Lung microvascular endothelial cell (primary cell): ENCODE measurements at regions not wholly inside any gene's neighbourhood (a gene's known extent, or its start where the extent isn't known, plus 50 kb on each side); places are given as distances from the start of the nearest gene placed in this dataset.

Source experiments
- DNase-seq, 2 donors: peaks; one replicate each; pipeline versions ENCODE4 v3.0.0 to v3.0.0-alpha.2; 2010; ENCODE audit warnings: low read depth in 2 of 2

DNA sequence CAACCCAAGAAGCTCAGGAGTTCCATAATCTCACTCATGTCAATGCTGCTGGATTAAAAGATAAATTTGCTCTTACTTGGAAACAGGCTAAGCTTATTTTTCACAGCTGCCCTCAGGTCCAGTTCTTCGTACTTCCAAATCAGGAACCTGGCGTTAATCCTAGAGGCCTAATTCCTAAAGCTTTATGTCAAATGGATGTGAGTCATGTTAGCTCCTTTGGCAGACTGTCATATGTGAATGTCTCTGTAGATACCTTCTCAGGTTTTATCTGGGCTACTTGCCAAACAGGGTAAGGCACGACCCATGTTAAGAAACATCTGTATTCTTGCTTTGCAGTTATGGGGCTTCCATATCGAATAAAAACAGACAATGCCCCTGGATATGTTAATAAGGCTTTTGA is 504.6 kb downstream of the ALG10 start:
- no peak for DNase-seq

DNA sequence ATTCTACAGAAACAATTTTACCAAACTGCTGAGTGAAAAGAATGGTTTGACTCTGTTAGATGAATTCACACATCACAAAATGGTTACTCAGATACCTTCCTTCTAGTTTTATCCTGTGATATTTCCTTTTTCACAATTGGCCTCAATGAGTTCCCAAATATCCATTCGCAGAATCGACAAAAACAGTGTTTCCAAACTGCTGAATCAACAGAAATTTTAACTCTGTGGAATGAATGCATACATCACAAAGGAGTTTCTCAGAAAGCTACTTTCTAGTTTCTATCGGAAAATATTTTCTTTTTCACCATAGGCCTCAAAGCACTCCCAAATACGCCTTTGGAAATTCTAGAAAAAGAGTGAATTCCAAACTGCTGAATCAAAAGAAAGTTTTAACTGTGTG is 525.0 kb downstream of the ALG10 start:
- DNase-seq, result no peak

DNA sequence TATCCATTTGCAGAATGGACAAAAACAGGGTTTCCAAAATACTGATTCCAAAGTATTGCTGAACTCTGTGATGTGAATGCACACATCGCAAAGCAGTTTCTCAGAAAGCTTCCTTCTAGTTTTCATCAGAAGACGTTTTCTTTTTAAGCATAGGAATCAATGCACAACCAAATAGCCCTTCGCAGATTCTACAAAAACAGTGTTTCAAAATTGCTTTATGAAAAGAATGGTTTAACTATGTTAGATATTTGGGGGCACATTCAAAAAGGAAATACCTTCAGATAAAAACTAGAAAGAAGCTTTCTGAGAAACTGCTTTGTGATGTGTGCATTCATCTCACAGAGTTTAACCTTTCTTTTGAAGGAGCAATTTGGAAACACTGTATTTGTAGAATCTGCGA is 569.7 kb downstream of the ALG10 start:
- DNase-seq, result no peak

DNA sequence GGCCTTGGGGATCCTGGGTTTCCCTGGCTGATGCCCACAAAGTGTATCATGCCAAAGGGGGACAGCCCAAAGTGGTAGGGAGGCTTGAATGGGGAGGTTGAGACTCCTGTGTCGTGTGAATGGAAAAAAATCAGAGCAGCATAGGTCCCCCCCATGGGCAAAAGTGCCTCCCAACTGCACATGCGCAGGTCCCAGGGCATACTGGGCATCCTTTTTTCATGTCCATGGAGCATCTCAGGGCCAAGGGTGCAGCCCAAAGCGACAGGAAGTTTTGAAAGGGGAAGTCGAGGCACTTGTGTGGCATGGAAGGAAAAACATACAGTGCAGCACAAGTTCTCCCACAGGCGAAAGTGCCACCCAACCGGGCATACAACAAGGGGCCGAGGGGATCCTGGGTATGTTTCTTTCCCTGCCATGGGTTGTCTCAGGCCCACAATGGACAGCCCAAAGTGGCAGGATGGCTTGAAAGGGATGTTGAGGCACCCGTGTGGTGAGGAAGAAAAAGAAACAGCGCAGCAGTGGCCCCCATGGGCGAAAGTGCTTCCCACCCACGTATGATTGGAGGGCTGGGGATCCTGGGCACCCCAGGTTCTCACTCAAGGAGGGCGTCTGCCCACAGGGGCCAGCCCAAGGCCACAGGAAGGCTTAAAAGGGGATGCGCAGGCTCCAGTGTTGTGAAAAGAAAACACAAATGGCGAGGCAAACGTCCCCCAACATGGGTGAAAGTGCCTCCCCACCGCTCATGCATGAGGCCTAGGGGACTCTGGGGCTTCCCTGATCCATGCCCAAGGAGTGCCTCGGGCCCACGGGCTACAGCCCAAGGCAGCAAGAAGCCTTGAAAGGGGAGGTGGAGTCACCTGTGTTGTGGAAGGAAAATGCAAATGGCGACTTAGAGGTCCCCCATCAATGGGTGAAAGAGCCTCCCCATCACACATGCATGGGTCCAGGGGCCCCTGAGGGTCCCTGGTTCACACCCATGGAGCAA is 573.7 kb downstream of the ALG10 start:
- no peak for DNase-seq

DNA sequence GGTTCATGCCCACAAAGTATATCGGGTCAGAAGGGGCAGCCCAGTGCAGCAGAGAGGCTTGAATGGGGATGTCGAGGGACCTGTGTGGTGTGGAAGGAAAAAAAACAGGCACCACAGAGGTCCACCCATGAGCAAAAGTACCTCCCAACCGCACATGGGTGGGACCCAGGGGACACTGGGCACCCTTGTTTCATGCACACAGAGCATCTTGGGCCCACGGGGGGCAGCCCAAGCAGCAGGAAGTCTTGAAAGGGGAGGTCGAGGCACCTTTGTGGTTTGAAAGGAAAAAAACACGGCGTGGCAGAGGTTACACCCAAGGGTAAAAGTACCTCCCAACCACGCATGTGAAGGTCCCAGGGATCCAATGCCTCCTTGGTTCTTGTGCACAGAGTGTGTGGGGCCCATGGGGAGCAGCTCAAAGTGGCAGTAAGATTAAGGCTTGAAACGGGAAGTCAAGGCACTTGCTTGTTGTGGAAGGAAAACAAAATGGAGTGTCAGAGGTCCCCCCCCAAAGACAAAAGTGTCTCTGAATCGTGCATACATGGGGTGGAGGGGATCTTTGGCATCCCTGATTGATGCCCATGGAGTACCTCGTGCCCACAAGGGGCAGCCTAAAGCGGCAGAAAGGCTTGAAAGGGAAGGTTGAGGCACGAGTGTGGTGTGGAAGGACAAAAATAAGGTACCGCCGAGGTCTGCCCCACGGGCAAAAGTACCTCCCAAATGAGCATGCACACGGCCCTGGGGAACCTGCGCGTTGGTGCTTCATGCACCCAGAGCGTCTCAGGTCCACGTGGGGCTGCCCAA is 575.5 kb downstream of the ALG10 start:
- DNase-seq, result no peak

DNA sequence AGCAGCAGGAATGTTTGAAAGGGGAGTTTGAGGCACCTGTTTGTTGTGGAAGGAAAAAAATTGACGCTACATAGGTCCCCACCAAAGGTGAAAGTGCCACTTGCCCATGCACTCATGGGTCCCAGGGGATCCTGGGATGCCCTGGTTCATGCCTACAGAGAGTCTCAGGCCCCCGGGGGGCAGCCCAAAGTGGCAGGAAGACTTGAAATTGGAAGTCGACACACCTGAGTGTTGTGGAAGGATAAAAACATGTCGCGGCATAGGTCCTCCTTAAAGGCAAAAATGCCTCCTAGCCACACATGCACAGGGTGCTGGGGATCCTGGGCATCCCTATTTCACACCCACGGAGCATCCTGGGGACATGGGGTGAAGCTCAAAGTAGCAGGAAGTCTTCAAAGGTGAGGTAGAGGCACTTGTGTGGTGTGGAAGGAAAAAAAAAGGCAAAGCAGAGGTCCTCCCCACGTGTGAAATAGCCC is 576.1 kb downstream of the ALG10 start:
- DNase-seq, result no peak

DNA sequence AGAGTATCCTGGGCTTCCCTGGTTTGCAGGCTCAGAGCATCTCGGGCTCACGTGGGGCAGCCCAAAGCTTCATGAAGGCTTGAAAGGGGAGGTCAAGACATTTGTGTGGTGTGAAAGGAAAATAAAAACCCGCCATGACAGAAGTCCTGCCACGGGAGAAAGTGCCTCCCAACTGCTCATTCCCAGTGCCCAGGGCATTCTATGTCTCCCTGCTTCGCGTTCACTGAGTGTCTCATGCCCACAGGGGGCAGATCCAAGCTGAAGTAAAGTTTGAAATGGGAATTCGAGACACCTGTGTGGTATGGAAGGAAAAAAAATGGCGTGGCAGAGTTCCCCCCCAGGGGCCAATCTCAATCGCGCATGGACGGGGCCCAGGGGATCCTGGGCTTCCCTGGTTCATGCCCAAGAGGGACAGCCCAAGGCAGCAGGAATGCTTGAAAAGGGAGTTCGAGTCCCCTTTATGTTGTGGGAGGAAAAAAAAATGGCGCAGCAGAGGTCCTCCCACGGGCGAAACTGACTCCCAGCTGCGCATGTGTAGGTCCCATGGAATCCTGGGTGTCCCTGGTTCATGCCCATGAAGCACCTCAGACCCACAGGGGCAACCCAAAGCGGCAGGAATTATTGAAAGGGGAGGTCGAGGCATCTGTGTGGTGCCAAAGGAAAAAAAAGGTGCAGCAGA is 576.7 kb downstream of the ALG10 start:
- DNase-seq, result no peak

DNA sequence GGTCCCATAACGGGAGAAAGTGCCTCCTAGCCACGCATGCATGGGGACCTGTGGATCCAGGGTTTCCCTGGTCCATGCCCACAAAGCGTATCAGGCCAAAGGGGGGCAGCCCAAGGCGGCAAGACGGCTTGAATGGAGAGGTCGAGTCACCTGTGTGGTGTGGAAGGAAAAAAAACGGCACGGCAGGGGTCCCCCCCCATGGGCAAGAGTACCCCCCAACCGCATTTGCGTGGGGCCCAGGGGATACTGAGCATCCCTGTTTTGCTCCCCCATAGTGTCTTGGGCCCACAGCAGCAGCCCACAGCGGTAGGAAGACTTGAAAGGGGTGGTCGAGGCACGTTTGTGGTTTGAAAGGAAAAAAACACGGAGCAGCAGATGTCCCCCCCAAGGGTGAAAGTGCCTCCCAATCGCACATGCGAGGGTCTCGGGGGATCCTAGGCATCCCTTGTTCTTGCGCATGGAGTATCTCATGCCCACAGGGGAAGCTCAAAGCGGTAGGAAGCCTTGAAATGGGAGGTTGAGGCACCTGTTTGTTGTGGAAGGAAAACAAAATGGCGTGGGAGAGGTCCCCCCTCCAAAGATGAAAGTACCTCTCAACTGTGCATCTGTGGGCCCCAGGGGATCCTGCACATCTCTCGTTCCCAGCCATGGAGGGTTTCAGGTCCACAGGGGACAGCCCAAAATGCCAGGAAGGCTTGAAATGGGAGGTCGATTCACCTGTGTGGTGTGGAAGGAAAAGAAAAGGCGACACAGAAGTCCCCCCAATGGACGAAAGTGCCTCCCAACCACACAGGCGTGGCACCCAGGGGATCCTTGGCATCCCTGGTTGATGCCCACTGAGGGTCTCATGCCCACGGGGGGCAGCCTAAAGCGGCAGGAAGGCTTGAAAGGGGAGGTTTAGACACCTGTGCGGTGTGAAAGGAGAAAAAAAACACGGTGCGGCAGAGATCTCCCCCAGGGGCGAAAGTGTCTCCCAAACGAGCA is 577.5 kb downstream of the ALG10 start:
- DNase-seq, result no peak

DNA sequence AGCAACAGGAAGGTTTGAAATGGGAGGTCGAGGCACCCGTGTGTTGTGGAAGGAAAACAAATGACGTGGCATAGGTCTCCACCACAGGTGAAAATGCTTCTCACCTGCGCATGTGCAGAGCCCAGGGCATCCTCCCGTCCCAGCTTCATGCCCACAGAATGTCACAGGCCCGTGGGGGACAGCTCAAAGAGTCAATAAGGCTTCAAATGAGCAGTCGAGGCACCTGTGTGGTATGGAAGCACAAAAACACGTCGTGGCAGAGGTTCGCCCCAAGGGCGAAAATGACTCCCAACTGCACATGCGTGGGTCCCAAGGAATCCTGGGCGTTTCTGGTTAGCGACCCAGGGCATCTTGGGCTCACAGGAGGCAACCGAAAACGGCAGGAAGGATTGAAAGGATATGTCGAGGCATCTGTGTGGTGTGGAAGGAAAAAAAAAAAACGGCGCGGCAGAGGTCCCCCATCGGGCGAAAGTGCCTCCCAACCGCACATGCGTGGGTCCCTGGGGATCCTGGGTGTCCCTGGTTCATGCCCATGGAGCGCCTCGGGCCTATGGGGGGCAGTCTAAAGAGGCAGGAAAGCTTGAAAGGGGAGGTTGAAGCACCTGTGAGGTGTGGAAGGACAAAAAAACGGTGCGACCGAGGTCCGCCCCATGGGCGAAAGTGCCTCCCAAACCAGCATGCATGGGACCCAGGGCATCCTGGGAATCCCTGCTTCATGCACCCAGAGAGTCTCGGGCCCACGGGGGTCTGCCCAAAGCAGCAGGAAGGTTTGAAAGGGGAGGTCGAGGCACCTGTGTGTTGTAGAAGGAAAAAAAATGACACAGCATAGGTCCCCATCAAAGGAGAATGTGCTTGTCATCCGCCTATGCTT is 578.5 kb downstream of the ALG10 start:
- no peak for DNase-seq

DNA sequence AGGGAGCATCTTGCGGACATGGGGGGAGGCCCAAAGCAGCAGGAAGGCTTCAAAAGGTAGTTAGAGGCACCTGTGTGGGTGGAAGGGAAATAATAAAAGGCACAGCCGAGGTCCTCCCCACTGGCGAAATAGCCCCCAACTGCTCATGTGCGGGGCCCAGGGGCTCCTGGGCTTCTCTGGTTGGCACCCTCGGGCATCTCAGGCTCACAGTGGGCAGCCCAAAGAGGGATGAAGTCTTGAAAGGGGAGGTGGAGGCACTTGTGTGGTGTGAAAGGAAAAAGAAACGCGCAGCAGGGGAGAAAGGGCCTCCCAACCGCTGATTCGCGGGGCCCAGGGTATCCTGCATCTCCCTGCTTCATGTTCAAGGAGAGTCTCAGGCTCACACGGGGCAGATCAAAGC is 579.4 kb downstream of the ALG10 start:
- no peak for DNase-seq

DNA sequence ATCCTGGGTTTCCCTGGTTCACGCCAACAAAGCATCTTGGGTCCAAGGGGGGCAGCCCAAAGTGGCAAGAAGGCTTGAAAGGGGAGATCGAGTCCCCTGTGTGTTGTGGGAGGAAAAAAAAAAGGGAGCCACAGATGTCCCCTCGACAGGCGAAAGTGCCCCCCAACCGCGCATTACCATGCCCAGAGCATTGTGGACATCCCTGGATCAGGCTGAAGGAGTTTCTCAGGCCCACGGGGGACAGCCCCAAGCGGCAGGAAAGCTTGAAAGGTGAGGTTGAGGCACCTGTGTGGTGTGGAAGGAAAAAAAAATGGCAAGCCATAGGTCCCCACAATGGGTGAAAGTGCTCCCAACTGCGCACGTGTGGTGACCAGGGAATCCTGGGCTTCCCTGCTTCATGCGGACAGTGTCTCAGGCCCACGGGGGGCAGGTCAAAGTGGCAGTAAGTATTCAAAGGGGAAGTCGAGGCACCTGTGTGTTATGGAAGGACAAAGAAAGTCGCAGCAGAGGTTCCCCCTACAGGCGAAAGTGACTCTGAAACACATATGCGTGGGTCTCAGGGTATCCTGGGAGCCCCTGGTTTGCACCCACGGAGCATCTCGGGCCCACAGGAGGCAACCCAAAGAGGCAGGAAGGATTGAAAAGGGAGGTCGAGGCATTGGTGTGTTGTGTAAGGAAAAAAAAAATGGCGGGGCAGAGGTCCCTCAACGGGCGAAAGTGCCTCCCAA is 580.1 kb downstream of the ALG10 start:
- DNase-seq, result no peak

DNA sequence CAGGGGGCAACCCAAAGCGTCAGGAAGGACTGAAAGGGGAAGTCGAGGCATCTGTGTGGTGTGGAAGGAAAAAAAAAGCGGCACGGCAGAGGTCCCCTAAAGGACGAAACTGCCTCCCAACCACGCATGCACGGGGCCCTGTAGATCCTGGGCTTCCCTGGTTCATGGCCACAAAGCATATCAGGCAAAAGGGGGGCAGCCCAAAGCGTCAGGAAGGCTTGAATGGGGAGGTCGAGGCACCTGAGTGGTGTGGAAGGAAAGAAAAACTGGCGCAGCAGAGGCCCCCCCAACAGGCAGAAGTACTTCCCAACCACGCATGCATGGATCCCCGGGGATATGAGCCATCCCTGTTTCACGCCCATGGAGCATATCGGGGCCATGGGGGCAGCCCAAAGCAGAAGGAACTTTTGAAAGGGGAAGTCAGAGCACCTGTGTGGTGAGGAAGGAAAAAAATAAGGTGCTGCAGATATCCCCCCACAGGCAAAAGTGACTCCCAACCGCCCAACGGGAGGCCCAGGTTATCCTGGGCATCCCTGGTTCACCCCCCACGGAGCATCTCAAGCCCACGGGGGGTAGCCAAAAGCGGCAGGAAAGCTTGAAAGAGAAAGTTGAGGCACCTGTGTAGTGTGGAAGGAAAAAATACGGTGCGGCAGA is 581.2 kb downstream of the ALG10 start:
- DNase-seq, result no peak

DNA sequence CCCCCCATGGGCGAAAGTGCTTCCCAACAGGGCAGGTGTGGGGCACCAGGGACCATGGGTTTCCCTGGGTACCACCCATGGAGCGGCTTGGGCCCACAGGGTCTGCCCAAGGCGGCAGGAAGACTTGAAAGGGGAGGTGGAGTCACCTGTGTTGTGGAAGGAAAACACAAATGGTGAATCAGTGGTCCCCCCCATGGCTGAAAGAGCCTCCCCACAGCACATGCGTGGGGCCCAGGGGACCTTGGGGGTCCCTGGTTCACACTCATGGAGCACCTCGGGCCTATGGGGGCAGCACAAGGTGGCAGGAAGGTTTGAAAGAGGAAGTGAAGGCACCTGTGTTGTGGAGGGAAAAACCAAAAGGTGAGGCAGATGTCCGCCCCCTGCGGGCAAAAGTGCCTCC is 581.9 kb downstream of the ALG10 start:
- DNase-seq, result no peak

DNA sequence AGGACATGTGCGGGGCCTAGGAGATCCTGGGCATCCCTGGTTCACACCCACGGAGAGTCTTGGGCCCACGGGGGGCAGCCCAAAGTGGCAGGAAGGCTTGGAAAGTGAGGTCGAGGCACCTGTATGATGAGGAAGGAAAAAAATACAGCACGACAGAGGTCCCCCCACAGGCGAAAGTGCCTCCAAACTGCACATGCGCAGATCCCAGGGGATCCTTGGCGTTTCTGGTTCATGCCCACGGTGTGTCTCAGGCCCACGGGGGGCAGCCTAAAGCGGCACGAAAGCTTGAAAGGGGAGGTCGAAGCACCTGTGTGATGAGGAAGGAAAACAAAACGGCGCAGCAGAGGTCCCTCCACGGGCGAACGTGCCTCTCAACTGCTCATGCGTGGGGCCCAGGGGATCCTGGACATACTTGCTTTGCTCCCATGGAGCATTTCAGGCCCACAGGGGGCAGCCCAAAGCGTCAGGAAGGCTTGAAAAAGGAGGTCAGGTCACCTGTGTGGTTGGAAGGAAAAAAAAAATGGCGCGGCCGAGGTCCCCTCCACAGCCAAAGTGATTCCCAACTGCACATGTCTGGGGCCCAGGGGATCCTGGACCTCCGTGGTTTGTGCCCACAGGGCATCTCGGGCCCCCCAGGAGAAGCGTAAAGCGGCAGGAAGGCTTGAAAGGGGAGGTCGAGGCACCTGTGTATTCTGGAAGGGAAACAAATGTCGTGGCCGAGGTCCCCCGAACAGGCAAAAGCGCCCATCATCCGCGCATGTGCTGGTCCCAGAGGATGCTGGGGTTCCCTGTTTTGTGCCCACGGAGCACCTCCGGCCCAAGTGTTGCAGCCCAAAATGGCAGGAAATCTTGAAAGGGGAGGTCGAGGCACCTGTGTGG is 582.6 kb downstream of the ALG10 start:
- no peak for DNase-seq

DNA sequence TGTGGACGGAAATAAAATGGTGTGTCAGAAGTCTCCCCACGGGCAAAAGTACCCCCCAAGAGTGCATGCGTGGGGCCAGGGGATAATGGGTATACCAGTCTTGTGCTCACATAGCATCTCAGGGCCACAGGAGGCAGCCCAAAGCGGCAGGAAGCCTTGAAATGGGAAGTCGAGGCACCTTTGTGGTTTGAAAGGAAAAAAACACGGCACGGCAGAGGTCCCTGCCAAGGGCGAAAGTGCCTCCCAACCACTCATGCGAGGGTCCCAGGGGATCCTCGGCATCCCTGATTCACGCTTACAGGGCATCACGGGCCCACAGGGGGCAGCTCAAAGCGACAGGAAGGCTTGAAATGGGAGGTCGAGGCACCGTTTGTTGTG is 583.2 kb downstream of the ALG10 start:
- DNase-seq, result no peak

DNA sequence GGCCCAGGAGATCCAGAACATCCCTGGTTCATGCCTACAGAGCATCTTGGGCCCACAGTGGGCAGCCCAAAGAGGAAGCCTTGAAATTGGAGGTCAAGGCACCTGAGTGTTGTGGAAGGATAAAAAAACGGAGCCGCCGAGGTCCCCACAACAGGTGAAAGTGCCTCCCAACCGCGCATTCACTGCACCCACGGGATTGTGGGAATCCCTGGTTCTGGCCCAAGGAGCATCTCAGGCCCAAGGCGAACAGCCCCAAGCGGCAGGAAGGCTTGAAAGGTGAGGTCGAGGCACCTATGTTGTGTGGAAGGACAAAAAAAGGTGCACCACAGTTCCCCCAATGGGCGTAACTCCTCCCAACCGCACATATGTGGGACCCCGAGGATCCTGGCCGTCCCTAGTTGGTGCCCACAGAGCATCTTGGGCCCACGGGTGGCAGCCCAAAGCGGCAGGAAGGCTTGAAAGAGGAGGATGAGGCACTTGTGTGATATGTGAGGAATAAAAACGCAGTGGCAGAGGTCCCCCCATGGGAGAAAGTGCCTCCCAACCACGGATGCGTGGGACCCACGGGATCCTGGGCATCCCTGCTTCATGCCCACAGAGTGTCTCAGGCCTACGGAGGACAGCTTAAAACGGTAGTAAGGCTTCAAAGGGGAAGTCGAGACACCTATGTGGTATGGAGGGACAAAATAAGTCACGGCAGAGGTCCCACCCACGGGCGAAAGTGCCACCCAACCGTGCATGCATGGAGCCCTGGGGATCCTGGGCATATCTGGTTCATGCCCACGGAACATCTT is 583.9 kb downstream of the ALG10 start:
- no peak for DNase-seq
